SK-N-SH treated with all-trans-retinoic acid at 6 μM for 48 hours (cell line): ENCODE measurements at regions not wholly inside any gene's neighbourhood (a gene's known extent, or its start where the extent isn't known, plus 50 kb on each side); places are given as distances from the start of the nearest gene placed in this dataset.

Source experiments
- ATAC-seq: fragments of 200-7000 bp; cut with Tn5 transposase; 3 replicates; pipeline ENCODE4 v1.9.1; 2020; ENCODE audit warnings: mild to moderate bottlenecking, moderate library complexity
- CSDC2 ChIP-seq: fragments of 250-450 bp; sonication (Bioruptor Pico); IDR thresholded peaks from 2 replicates; pipeline ENCODE4 v1.5.0; 2020; ENCODE audit warnings: mild to moderate bottlenecking, moderate library complexity
- CSRNP3 ChIP-seq: fragments of 250-450 bp; sonication (Bioruptor Pico); IDR thresholded peaks from 2 replicates; pipeline ENCODE4 v1.5.1; 2021; ENCODE audit warnings: mild to moderate bottlenecking, moderate library complexity
- ESRRG ChIP-seq: fragments of 250-450 bp; sonication (Bioruptor Pico); IDR thresholded peaks from 2 replicates; pipeline ENCODE4 v1.6.1; 2021; ENCODE audit warnings: mild to moderate bottlenecking
- GLIS3 ChIP-seq: fragments of 250-450 bp; sonication (Bioruptor Pico); IDR thresholded peaks from 2 replicates; pipeline ENCODE4 v1.5.0; 2020; ENCODE audit warnings: mild to moderate bottlenecking, moderate library complexity
- ISL1 ChIP-seq: fragments of 250-450 bp; sonication (Bioruptor Pico); IDR thresholded peaks from 2 replicates; pipeline ENCODE4 v2.1.2; 2022; ENCODE audit warnings: mild to moderate bottlenecking, moderate library complexity
- OSR1 ChIP-seq: fragments of 250-450 bp; sonication (Bioruptor Pico); IDR thresholded peaks from 2 replicates; pipeline ENCODE4 v1.8.0; 2022; ENCODE audit warnings: moderate library complexity, mild to moderate bottlenecking, inconsistent platforms
- PATZ1 ChIP-seq: fragments of 250-450 bp; sonication (Bioruptor Pico); IDR thresholded peaks from 2 replicates; pipeline ENCODE4 v1.8.0; 2020; ENCODE audit warnings: mild to moderate bottlenecking, moderate library complexity, borderline replicate concordance
- POU6F1 ChIP-seq: fragments of 250-450 bp; sonication (Bioruptor Pico); IDR thresholded peaks from 2 replicates; pipeline ENCODE4 v1.8.0; 2021; ENCODE audit warnings: low read depth, mild to moderate bottlenecking, moderate library complexity, borderline replicate concordance
- RARB ChIP-seq: fragments of 250-450 bp; sonication (Bioruptor Pico); IDR thresholded peaks from 2 replicates; pipeline ENCODE4 v1.8.0; 2021; ENCODE audit warnings: mild to moderate bottlenecking, moderate library complexity
- SNAI2 ChIP-seq: fragments of 250-450 bp; sonication (Bioruptor Pico); IDR thresholded peaks from 2 replicates; pipeline ENCODE4 v1.5.0; 2020; ENCODE audit warnings: mild to moderate bottlenecking, moderate library complexity
- TCF4 ChIP-seq: fragments of 250-450 bp; sonication (Bioruptor Pico); IDR thresholded peaks from 2 replicates; pipeline ENCODE4 v1.8.0; 2021; ENCODE audit warnings: mild to moderate bottlenecking, moderate library complexity, borderline replicate concordance
- TOX ChIP-seq: fragments of 250-450 bp; sonication (Bioruptor Pico); IDR thresholded peaks from 2 replicates; pipeline ENCODE4 v1.8.0; 2021; ENCODE audit warnings: mild to moderate bottlenecking, moderate library complexity, borderline replicate concordance
- ZC3H10 ChIP-seq: fragments of 250-450 bp; sonication (Bioruptor Pico); IDR thresholded peaks from 2 replicates; pipeline ENCODE4 v1.5.1; 2021; ENCODE audit warnings: mild to moderate bottlenecking, moderate library complexity
- ZFP3 ChIP-seq: fragments of 250-450 bp; sonication (Bioruptor Pico); IDR thresholded peaks from 2 replicates; pipeline ENCODE4 v1.5.0; 2020; ENCODE audit warnings: mild to moderate bottlenecking, moderate library complexity
- ZNF565 ChIP-seq: fragments of 450-650 bp; formaldehyde crosslinking; conservative IDR thresholded peaks from 2 replicates; pipeline ENCODE4 v1.5.0; 2020; ENCODE audit warnings: low read depth, mild to moderate bottlenecking, moderate library complexity
- ZNF70 ChIP-seq: fragments of 450-650 bp; formaldehyde crosslinking; IDR thresholded peaks from 2 replicates; pipeline ENCODE4 v1.5.0; 2020; ENCODE audit warnings: mild to moderate bottlenecking, moderate library complexity
- ZNF8 ChIP-seq: fragments of 450-650 bp; formaldehyde crosslinking; IDR thresholded peaks from 2 replicates; pipeline ENCODE4 v1.5.0; 2020; ENCODE audit warnings: mild to moderate bottlenecking, moderate library complexity
- TF ChIP-seq, protein P1 (sequence below): fragments of 250-450 bp; sonication (Bioruptor Pico); IDR thresholded peaks from 2 replicates; pipeline ENCODE4 v1.5.1; 2020; ENCODE audit warnings: low read depth, mild to moderate bottlenecking, moderate library complexity
- TF ChIP-seq, protein P2 (sequence below): fragments of 250-450 bp; sonication (Bioruptor Pico); IDR thresholded peaks from 2 replicates; pipeline ENCODE4 v1.5.0; 2020; ENCODE audit warnings: mild to moderate bottlenecking, moderate library complexity

DNA sequence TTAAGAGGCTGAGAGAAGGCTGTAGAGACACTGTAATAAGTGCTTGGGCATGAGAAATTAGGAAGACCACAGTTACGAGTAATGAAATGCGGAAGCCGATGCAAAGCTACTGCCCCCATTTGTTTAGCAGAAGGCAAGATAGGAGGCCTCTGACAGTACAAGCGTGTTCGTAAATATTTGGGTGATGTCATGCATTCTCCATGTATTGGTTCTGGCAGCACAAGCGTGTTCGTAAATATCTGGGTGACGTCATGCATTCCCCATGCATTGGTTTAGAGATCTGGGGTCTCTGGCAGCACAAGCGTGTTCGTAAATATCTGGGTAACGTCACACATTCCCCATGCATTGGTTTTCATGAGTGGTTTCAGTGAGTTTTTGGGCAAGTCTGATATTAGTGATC, 661.5 kb upstream of the FRG1 start:
- no peak for ATAC-seq
- TF ChIP-seq TCF4 (CRISPR knock-in tag) = no peak

DNA sequence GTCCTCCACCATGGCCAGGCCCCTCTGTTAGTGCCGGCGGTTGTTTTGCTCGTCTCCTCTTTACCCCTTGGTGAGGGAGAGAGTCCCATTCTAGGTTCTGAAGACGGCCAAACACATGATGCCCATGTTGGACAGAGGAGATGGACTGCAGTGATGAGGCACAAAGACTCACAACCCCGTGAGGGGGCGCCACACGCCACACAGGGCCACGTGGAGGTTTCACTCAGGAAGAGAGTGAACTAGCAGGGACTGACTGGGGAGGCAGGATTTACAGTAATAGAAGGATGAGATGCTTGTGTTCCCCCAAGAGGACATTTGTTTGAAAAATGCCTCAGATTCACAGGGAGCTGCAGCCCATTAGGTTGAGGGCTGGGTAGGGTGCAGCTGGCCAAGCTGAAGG, 655.3 kb upstream of the FRG1 start:
- no peak for TF ChIP-seq ESRRG (CRISPR knock-in tag)
- no peak for TF ChIP-seq ZNF70

GRCh38 chr4:189291939-189292338, 648.7 kb upstream of the FRG1 start:
- ATAC-seq = no peak
- TF ChIP-seq PATZ1 (CRISPR knock-in tag) = no peak
- TF ChIP-seq ESRRG (CRISPR knock-in tag) = no peak
- no peak for TF ChIP-seq CSRNP3
- no peak for TF ChIP-seq ZNF565 (CRISPR knock-in tag)
- TF ChIP-seq, protein P1, sequence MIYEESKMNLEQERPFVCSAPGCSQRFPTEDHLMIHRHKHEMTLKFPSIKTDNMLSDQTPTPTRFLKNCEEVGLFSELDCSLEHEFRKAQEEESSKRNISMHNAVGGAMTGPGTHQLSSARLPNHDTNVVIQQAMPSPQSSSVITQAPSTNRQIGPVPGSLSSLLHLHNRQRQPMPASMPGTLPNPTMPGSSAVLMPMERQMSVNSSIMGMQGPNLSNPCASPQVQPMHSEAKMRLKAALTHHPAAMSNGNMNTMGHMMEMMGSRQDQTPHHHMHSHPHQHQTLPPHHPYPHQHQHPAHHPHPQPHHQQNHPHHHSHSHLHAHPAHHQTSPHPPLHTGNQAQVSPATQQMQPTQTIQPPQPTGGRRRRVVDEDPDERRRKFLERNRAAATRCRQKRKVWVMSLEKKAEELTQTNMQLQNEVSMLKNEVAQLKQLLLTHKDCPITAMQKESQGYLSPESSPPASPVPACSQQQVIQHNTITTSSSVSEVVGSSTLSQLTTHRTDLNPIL (CRISPR knock-in tag) = no peak
- no peak for TF ChIP-seq ISL1 (CRISPR knock-in tag)
- no peak for TF ChIP-seq OSR1
- no peak for TF ChIP-seq ZC3H10 (CRISPR knock-in tag)
- TF ChIP-seq CSDC2 (CRISPR knock-in tag) = no peak
- TF ChIP-seq TOX = no peak
- TF ChIP-seq TCF4 (CRISPR knock-in tag) = no peak
- TF ChIP-seq, protein P2, sequence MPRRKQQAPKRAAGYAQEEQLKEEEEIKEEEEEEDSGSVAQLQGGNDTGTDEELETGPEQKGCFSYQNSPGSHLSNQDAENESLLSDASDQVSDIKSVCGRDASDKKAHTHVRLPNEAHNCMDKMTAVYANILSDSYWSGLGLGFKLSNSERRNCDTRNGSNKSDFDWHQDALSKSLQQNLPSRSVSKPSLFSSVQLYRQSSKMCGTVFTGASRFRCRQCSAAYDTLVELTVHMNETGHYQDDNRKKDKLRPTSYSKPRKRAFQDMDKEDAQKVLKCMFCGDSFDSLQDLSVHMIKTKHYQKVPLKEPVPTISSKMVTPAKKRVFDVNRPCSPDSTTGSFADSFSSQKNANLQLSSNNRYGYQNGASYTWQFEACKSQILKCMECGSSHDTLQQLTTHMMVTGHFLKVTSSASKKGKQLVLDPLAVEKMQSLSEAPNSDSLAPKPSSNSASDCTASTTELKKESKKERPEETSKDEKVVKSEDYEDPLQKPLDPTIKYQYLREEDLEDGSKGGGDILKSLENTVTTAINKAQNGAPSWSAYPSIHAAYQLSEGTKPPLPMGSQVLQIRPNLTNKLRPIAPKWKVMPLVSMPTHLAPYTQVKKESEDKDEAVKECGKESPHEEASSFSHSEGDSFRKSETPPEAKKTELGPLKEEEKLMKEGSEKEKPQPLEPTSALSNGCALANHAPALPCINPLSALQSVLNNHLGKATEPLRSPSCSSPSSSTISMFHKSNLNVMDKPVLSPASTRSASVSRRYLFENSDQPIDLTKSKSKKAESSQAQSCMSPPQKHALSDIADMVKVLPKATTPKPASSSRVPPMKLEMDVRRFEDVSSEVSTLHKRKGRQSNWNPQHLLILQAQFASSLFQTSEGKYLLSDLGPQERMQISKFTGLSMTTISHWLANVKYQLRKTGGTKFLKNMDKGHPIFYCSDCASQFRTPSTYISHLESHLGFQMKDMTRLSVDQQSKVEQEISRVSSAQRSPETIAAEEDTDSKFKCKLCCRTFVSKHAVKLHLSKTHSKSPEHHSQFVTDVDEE (CRISPR knock-in tag) = no peak
- TF ChIP-seq ZNF8 (CRISPR knock-in tag) = no peak
- TF ChIP-seq POU6F1 (CRISPR knock-in tag) = no peak
- TF ChIP-seq ZFP3 (CRISPR knock-in tag) = no peak
- TF ChIP-seq GLIS3 (CRISPR knock-in tag) = no peak
- TF ChIP-seq SNAI2 (CRISPR knock-in tag) = no peak
- TF ChIP-seq ZNF70 = no peak

More for the DNA sequence above, 655.3 kb upstream of the FRG1 start:
- no peak for ATAC-seq

DNA sequence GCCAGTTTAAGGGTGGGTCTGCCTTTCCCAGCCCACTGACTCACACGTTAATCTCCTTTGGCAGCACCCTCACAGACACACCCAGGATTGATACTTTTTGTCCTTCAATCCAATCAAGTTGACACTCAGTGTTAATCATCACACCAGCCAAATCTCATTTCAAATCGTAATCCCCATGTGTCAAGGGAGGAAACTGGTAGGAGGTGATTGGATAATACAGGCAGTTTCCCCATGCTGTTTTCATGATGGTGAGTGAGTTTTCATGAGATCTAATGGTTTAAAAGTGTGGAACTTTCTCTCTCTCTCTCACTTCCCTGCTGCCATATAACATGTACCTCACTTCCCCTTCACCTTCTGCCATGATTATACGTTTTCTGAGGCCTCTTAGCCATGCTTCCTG, 647.2 kb upstream of the FRG1 start:
- ATAC-seq = no peak
- TF ChIP-seq ESRRG (CRISPR knock-in tag) (no peak), POU6F1 (CRISPR knock-in tag) (no peak), ZNF565 (CRISPR knock-in tag) (no peak), ZC3H10 (CRISPR knock-in tag) (no peak), OSR1 (no peak), ZFP3 (CRISPR knock-in tag) (no peak), SNAI2 (CRISPR knock-in tag) (no peak), ISL1 (CRISPR knock-in tag) (no peak), RARB (no peak), TCF4 (CRISPR knock-in tag) (no peak), PATZ1 (CRISPR knock-in tag) (no peak)
